KBM-7 (cell line): ENCODE measurements at regions not wholly inside any gene's neighbourhood (a gene's known extent, or its start where the extent isn't known, plus 50 kb on each side); places are given as distances from the start of the nearest gene placed in this dataset.

Source experiments
- DNase-seq: peaks from one replicate; pipeline ENCODE4 v3.0.0-alpha.2; 2015
- in situ Hi-C: fragments of 300-500 bp; cut with MboI; formaldehyde crosslinking; loops from 2 replicates; pipeline ENCODE4 v1.14.3; 2020; ENCODE audit warnings: low sequenced_read_pairs, low pct_unique_long_range_greater_than_20kb, mixed read lengths

- no peak for DNase-seq
- in situ Hi-C loops, result no loop called here
These were observed 207.0 kb upstream of the SLC30A5 start for GRCh38 chr5:68886814-68887213.

DNA sequence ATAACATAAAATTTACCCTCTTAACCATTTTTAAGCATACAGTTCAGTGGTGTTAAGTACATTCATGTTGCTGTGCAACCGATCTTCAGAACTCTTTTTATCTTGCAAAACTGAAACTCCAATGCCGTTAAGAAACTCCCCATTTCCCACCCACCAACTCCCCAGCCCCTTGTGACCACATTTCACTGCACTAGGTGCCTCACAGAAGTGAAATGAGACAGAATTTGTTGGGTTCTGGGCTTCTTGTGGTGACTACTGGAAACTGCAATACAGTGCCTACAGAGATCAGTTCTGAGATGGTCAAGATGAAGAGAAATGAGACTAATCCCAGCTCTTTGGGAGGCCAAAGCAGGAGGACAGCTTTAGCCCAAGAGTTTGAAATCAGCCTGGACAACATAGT, 202.1 kb upstream of the SLC30A5 start:
- no peak for DNase-seq
- in situ Hi-C loops, result no loop called here

DNA sequence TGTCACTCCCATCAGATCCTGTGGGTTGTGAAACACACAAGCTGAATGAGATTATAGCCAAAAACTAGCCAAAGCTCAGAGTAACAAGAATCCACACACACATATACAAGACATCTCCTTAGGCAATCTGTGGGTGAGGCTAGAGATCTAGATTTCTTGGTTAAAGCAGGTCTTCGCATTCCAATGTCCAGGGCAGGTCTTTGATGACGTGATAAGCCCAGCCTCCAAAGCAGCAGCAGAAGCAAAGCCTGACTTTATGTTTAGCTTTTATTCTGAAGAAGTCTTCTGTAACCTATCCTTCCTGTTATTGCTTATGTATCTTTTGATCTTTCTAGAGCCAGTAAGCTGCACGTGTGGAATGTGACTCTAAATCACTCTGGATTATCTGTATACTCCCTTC, 199.1 kb upstream of the SLC30A5 start:
- in situ Hi-C loops, result no loop called here
- DNase-seq, result no peak

- in situ Hi-C loops, result no loop called here
- DNase-seq, result no peak
These were observed 194.8 kb upstream of the SLC30A5 start for GRCh38 chr5:68898951-68899471.

DNA sequence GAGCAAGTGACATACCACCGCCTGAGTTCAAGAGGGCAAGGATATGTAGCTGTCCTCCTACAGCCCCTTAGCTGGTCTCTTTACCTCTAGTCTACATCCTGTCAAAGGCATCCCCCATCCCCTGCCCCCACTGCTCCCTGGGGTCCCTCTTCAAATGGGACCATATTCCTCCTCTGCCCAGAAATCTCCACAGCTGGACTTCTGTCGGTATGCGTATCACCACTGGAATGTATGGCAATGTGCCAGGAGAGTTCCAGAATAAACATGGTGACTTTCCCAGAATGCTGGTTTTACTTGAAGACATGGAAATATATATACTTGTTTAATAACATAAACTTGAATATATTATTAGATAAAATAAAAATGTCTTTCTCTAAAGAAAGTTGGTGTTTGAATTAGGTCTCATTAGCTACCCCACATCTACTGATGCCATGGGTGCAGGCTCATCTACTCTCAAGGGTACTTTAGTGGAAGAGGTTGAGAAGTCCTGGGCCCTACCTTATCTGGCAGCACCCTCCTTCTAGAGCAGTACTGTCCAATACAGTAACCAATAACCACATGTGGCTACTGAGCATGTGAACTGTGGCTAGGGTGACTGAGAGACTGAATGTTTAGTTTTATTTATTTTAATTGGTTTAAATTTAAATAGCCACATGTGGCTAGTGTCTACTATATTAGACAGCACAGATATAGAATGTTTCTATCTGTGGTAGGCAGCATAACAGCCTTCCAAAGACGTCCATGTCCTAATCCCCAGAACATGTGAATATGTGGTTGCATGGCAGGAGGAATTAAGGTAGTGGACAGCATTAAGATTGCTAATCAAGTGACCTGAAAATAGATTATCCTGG, 181.7 kb upstream of the SLC30A5 start:
- in situ Hi-C loops, result no loop called here
- DNase-seq, result no peak

DNA sequence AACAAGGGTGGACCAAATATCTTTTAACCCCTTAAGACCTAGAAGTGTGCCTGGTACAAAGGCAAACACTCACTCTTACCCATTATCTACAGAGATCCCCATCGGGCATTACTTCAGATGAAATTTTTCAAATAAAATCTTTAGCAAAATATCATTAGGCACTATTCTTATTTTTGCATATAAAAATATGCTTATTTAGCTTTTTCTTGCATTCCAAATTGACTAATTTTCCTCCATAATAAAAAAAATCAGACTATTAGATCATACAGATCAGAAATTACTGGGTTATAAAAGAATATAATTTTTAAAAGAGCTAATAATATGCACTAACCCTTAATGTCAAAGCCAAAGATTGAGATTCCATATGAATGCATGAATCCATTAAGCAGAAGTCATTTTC, 178.7 kb upstream of the SLC30A5 start:
- in situ Hi-C loops, result no loop called here
- DNase-seq, result no peak

- in situ Hi-C loops, result no loop called here
These were observed 175.5 kb upstream of the SLC30A5 start for GRCh38 chr5:68918306-68918705.

DNA sequence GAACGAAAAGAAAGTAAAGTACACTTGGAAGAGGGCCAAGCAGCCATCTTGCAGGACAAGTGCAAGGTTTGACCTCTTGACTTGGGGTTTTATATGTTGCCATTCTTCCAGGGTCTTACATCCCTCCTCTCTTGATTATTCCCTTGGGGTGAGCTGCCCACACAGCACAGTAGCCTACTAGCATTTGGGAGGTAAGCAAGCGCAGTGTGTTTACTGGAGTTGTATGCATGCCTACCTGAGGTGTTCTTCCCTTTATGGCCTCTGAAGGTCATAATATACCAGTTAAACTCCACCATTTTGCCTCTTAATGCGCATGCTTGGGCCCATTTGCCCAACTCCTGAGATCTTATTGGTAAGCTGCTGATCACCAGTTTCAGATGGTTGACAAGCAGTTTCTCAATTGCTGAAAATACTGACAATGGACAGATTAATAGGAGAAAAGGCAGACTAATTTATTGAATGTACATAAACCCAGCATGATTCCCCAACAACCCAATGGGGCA, 173.8 kb upstream of the SLC30A5 start:
- DNase-seq, result no peak
- in situ Hi-C loops, result no loop called here

More at GRCh38 chr5:68918306-68918705, 175.5 kb upstream of the SLC30A5 start:
- no peak for DNase-seq

DNA sequence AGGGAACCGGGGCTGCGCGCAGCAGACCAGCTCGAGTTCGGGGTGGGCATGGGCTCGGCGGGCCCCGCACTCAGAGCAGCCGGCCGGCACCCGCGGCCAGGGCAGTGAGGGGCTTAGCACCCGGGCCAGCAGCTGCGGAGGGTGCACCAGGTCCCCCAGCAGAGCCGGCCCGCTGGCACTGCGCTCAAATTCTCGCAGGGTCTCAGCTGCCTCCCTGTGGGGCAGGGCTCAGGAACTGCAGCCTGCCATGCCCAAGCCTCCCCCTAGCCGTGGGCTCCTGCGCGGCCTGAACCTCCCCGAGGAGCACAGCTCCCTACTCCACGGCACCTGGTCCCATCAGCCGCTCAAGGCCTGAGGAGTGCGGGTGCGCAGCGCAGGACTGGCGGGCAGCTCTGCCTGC, 172.9 kb upstream of the SLC30A5 start:
- in situ Hi-C loops, result no loop called here
- DNase-seq, result no peak

DNA sequence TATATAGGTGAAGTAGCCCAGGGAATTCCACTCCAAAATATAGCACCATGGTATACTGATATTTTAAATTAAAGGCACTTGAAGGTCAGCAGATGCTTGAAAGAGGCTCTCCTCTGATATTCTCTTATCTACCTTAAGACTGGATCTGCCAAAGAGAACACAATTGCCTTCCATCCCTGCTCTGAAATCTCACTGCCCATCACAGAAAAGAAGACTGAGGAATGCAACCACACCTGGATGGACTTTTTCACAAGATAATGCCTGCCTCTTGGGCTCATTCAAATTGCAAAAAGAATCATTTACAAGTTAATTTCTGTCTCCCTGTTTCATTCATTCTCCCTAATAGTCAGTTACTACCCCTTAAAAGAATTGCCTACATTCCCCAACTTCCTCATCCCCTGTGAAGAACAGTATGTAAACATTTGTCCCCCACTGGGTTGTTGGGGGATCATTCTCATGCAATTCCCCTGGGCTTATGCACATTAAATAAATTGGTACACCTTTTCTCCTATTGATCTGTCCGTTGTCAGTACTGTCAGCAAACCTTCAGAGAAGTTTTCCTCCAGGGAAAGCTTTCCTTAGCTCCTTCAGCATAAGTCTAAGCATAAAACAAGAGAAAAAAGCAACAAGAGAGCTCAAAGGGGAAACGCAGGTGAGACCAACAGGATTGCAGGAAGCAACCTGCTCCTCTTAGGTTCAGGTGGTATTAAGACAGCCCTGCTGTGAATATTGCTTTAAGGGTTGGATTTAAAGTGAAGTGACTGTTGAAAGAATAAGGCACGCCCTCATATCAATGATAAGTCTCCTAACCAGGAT, 171.4 kb upstream of the SLC30A5 start:
- in situ Hi-C loops, result no loop called here

GRCh38 chr5:68924481-68925145, 169.2 kb upstream of the SLC30A5 start:
- no peak for DNase-seq
- in situ Hi-C loops, result no loop called here

More for the DNA sequence above, 171.4 kb upstream of the SLC30A5 start:
- no peak for DNase-seq

DNA sequence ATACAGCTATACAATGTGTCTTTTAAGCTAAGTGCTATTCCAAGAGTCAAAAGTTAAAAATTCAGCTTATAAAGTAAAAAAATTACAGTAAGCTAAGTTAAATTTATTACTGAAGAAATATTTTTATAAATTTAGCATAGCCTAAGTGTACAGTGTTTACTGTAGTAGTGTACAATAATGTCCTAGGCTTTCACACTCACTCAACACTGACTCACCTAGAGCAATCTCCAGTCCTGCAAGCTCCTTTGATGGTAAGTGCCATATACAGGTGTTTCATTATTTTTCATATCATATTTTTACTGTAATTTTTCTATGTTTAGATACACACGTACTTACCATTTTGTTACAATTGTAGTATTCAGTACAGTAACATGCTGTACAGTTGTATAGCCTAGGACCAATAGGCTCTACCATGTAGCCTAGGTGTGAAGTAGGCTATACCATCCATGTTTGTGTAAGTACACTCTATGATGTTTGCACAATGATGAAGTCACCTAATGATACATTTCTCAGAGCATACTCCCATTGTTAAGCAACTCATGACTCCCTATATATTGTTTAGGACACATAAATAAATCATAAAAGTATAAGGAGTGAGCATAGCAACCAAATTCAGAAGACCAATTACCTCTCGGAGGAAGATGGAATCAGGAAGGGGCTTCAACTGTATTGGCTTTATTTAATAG, 165.1 kb upstream of the SLC30A5 start:
- in situ Hi-C loops, result no loop called here
- DNase-seq, result no peak

- in situ Hi-C loops, result no loop called here
- DNase-seq, result no peak
These were observed 163.7 kb upstream of the SLC30A5 start for GRCh38 chr5:68930139-68930538.

GRCh38 chr5:68932830-68933434, 160.9 kb upstream of the SLC30A5 start:
- in situ Hi-C loops, result no loop called here
- DNase-seq, result peak; percentile 28

GRCh38 chr5:68942169-68942568, 151.6 kb upstream of the SLC30A5 start:
- in situ Hi-C loops, result no loop called here
- no peak for DNase-seq

- in situ Hi-C loops, result no loop called here
- DNase-seq, result no peak
These were observed 147.1 kb upstream of the SLC30A5 start for GRCh38 chr5:68946728-68947127.

GRCh38 chr5:68947986-68948385, 145.8 kb upstream of the SLC30A5 start:
- in situ Hi-C loops, result no loop called here
- no peak for DNase-seq

DNA sequence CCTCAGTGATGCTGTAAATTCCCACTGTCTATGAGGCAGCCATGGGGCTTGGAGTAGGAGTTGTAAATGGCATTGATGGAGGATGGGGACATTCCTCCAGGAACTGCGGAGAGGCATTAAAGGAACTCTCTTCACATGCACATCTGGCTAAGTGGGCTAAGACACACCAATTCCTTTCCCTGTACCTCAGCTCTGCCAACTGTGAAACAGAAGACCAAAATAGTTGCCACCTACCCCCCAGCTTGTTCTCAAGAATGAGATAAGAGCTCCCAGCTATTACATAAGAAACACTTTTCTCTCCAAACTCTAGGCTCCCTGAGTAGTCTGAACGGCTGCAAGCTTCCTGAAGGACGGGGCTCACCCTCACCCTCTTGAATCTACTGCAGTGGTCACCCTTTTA, 144.6 kb upstream of the SLC30A5 start:
- no peak for DNase-seq
- in situ Hi-C loops, result no loop called here
